GM10248 (cell line): ENCODE measurements at regions not wholly inside any gene's neighbourhood (a gene's known extent, or its start where the extent isn't known, plus 50 kb on each side); places are given as distances from the start of the nearest gene placed in this dataset.

ENCODE experiments used
- CTCF ChIA-PET: fragments of 300-600 bp; sonication (Branson Sonifier 250); formaldehyde crosslinking; extraction: SDS; loops from one replicate; lab custom pipeline; 2021; ENCODE audit warnings: antibody characterized with exemption; lab: Yijun Ruan, JAX
- POLR2A ChIA-PET: fragments of 350-650 bp; sonication (Branson Sonifier 250); formaldehyde crosslinking; extraction: SDS; loops from one replicate; lab custom pipeline; 2020; ENCODE audit warnings: antibody characterized with exemption; lab: Yijun Ruan, JAX
- DNase-seq: peaks from one replicate; pipeline ENCODE4 v3.0.0; 2012; ENCODE audit errors: extremely low spot score
- TF ChIP-seq, protein P1 (sequence below): IDR thresholded peaks from 2 replicates; pipeline ENCODE4 v1.5.1; 2012; ENCODE audit warnings: mild to moderate bottlenecking, low read depth; ENCODE audit errors: extremely low read depth, missing control alignments, control extremely low read depth

- DNase-seq, result no peak
- TF ChIP-seq, protein P1, sequence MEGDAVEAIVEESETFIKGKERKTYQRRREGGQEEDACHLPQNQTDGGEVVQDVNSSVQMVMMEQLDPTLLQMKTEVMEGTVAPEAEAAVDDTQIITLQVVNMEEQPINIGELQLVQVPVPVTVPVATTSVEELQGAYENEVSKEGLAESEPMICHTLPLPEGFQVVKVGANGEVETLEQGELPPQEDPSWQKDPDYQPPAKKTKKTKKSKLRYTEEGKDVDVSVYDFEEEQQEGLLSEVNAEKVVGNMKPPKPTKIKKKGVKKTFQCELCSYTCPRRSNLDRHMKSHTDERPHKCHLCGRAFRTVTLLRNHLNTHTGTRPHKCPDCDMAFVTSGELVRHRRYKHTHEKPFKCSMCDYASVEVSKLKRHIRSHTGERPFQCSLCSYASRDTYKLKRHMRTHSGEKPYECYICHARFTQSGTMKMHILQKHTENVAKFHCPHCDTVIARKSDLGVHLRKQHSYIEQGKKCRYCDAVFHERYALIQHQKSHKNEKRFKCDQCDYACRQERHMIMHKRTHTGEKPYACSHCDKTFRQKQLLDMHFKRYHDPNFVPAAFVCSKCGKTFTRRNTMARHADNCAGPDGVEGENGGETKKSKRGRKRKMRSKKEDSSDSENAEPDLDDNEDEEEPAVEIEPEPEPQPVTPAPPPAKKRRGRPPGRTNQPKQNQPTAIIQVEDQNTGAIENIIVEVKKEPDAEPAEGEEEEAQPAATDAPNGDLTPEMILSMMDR, result no peak
Observed at GRCh38 chr10:33799944-33800323, 465.5 kb upstream of the NRP1 start.

GRCh38 chr10:33799281-33799943, 464.9 kb upstream of the NRP1 start:
- CTCF ChIA-PET, result no interaction called here

More at GRCh38 chr10:33799944-33800323, 465.5 kb upstream of the NRP1 start:
- POLR2A ChIA-PET, result no interaction called here
- CTCF ChIA-PET, result no interaction called here

GRCh38 chr10:33798754-33799153, 464.3 kb upstream of the NRP1 start:
- TF ChIP-seq, protein P1, result no peak
- CTCF ChIA-PET, result no interaction called here
- POLR2A ChIA-PET, result no interaction called here
- no peak for DNase-seq

More at GRCh38 chr10:33799281-33799943, 464.9 kb upstream of the NRP1 start:
- POLR2A ChIA-PET, result no interaction called here
- TF ChIP-seq, protein P1, result no peak
- no peak for DNase-seq

DNA sequence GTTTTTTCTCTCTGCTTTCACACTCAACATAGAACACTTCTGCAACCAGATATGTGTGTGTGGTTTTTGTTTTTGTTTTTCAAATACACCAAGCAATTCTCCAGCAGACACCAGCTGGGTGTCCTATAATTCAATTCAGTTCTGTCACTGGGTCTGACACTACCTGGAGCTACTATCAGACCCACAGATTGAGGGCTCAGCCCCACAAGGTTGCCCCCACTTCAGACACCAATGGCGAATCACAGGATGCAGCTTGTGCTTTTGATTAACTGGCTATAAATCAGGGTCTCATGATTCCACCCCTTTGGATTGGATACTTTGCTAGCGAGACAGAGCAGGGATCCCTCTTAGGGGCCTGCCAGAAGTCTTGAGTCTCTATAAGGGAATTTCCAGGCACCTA, 462.2 kb upstream of the NRP1 start:
- CTCF ChIA-PET, result interaction anchor here (0.9 to 1.0 kb wide), 2 partner anchors 8 to 11 kb away, joined by 3 read pairs; no protein-coding TSS in a partner anchor
- DNase-seq, result no peak
- POLR2A ChIA-PET, result no interaction called here
- TF ChIP-seq, protein P1, result no peak

GRCh38 chr10:33795529-33795928, 461.1 kb upstream of the NRP1 start:
- TF ChIP-seq, protein P1, result no peak
- DNase-seq, result no peak
- ChIA-PET POLR2A (no interaction called here), CTCF (no interaction called here)

- POLR2A ChIA-PET, result no interaction called here
- CTCF ChIA-PET, result no interaction called here
- TF ChIP-seq, protein P1, result no peak
- no peak for DNase-seq
Observed at GRCh38 chr10:33794460-33794859, 460.0 kb upstream of the NRP1 start.
